Stimulated activated CD4-positive, alpha-beta T cell treated with anti-CD3 and anti-CD28 coated beads, Interleukin-4, amount 100 ng/mL, for 48 hours (primary cell): ENCODE measurements at regions not wholly inside any gene's neighbourhood (a gene's known extent, or its start where the extent isn't known, plus 50 kb on each side); places are given as distances from the start of the nearest gene placed in this dataset.

Experiments used
- DNase-seq, 2 donors: peaks; one replicate each; pipeline ENCODE4 v3.0.0-alpha.2; 2020; ENCODE audit warnings: low read depth in 2 of 2

DNA sequence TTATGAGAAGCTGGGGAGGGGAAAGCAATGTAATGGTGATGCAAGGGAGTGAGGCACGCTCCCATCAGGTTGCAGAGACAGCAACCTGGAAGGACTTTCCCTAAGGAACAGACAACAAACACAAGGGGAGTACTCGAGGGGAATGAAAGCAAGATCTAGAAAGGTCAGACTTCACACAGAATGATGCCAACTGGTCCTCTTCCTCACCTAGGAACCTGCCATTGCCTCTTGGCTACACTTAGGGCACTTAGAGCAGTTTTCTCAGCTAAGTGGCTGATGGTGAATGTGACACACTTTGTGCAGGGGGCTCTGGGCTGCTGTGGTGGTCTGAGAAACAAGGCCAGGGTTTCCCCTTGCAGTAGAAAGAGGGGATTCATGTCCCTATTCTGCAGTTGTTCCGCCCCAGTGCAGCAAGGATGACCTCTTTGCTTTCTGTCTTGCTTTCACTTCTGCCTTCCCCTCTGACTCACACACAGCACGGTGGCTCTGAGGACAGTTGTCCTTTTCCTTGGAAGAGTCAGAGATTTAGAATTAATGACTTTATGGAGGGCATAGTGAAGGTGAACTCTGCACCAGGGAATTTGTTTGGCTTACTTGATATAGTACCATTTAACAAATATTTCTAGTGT, 394.0 kb upstream of the KLF4 start:
- no peak for DNase-seq

DNA sequence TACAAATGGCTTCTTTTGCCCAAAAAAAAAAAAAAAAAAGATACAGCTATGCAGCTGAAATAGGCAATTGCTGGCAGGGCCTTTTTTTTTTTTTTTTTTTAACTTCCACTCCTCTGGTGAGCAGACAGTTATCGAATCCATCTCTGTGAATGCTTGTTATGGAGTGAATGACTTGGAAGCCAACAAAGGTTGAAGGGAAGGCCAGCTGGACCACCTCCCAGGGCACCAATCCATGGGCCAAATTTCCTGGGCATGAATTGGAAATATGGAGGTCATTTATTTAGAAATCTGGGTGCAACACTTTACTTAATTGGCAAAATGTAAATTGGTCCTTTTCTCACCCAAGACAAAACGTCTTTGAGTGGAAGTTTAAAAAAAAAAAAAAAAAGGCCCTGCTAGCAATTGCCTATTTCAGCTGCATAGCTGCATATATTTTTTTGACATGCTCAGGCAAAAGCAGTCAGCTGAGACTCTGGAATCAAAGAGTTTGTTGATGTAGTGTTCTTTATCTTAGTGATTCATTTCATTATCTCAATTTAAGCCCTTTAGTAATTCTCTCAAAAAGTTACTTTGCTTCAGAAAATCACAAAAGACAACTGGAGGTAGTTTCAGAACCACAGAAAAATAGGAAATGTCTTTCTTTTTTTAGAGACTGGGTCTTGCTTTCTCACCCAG, 392.2 kb upstream of the KLF4 start:
- DNase-seq: no peak

GRCh38 chr9:107878462-107878861, 388.9 kb upstream of the KLF4 start:
- DNase-seq: no peak

DNA sequence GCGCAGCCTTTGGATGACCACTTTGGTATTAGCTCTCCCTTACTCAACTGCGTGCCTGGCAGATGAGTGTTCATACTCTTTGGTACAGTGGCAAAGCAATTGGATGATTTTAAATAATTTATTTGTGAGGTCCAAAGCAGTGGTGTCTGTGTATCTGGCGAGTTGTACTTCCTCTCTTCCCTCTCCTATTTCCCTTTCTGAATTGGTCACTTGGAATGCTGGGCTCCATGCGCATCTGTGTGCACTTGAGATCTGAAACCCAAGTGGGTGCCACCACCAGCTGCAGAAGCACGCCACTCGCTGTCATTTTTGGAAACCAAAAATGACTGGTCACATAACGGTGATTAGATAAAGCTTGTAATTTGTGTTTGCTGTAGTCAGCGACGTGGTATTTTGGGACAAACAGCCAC, 386.0 kb upstream of the KLF4 start:
- DNase-seq: no peak

DNA sequence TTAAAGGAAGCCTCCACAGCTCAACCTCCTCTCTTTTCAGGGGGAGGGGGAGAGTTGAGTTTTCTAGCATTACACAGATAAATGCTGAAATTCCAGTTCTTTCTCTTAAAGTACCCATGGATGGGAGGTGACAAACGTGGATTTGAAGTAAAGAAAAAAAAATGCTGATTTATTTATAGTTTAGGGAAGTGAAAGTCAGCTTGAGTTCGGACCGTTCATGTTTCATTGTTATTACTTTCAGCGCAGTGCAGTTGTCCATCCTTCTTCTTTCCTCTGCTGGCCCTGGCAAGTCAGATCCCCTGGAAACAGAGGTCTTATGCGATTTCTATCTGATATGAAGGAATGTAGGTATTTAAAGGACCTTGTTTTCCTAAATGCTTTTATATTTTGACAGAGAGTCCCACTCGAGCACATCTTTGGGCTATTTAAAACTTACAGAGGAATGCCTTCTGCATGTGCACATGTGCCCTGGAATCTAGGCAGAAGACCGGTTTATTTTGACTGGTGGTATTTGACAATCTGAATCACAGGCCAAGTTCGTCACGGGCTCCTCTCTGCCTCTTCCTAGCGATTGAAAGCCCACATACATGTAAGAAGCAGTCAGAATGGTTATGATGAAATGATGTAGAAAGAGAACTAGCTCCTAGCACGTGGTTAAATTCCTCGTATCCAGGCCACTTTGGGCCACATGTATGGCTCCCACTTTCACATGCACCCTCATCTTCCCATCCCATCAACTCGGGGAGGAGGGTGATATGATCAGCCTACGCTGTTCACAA, 385.2 kb upstream of the KLF4 start:
- no peak for DNase-seq

DNA sequence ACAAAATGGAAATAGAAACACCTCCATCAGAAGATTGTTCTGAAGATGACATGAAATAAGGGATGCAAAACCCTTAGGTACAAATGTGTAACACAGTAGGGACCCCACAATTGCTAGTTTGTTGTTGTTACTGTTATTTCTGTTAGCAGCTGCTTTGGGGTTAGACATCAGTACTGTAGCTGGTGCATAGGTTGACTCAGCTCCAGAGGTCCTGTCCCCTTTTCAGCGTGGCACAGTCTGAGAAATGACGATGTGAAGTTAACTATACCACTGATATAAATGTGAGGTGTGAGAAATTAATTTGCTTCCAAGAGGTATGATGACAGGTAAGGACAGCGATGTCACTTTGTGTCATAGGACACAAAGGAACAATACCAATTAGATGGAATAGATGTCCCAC, 384.6 kb upstream of the KLF4 start:
- no peak for DNase-seq

DNA sequence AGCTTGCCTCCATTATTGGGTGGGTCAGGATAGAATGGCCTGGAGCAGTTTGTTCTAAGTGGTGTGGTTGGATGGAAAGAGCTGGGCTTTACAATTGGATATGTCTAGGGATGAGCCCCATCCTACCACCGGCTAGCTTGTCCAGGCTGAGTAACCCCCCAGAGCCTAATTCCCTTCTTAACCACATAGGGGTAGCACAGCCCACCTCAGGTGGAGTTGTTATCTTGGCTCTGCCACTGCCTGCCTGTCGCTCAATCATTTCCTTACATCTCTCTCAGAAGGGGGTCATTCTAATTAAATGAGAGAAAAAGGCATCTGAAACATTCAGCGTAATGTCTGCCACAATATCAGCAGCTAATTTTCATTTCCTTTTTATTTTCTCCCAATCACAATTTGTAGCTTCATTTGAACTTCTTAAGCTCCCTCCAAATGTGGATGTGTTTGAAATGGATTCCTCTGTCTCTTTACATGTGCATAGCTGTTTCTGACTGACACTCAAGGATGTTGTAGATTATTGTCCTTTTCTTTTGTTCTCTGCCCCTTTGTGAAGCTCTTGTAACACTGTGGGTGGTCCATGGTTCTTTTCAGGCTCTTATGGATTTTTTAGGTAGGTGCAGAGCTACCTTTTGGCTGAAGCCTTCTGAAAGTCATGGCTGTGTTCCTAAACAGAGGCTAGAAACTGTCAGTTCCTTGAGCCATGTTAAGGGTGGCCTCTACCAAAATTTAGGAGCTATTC, 383.1 kb upstream of the KLF4 start:
- no peak for DNase-seq

DNA sequence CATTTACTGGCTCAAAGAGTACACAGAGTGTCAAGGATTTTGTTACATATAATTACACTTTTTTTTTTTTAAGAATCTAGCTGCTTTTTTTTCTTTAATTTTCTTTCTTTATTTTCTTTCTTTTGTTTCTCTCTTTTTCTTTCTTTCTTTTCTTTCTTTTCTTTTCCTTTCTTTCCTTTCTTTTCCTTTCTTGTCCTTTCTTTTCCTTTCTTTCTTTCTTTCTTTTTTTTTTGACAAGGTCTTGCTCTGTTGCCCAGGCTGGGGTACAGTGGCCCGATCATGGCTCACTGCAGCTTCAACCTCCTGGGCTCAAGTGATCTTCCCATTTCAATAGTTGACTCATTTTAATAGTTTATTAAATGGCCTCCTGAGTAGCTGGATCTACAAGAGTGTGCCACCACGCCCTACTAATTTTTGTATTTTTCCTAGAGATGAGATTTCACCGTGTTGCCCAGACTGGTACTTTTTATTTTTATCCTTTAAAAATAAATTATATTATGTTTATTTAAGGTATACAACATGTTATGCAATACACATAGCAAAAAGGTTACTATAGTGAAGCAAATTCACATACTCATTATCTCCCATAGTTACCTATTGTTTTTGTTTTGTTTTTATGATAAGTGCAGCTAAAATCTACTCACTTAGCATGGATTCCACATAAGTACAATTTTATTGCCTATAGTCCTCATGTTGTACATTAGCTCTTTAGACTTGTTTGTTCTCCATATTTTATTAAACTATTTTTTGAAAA, 381.5 kb upstream of the KLF4 start:
- no peak for DNase-seq

DNA sequence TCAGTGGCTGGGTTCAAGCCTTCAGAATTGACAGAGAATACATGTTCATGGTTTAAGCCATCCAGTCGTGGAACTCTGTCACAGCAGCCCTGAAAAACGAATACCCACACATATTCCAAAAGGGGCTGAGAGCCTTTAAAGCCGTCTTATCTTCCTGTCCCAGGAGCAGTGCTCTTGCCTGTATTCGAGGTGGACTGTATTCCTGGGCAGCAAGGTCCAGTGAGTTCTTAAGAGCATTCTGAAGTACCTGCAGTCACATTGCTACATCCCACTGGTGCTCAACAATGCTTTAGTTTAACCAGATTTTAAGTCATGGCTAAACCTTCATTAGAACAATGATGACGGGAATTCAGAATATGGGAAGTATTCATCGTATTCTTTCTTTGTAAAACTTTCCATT, 380.7 kb upstream of the KLF4 start:
- no peak for DNase-seq

DNA sequence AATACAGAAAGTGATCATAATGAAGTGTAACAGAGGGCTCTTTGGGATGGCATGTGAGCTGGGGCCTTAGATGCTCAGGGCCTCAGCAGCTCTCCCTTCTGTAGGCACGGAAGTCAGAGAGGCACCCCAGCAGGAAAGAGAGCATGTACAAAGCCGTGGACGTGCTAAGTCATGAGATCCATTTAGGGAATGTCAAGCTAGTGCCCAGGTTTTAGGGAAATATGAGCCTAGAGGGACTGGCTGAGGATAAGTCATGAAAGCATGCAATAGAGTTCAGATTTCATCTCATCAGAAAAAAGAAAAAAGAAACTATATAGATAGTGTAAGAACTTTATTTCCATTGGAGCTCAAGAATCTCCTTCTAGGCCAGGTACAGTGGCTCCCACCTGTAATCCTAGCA, 379.5 kb upstream of the KLF4 start:
- DNase-seq: no peak

DNA sequence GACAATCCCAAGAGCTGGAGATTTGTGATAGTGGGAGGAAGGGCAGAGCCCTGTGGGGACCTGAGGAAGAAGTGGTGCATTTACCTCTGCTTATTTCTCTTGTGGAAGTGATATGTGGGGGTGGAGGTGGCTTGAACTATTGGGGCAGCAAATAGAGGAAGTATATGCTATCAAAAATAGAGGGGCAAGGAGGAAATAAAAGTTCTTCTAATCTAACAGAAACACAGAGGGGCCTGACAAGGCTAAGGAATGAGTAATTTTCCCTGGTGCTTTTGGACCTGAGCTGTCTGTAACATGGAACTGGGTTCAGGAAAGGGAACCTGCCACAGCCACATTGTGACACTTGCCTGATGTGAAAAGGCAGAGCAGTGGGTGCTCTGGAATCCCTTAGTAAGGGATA, 378.6 kb upstream of the KLF4 start:
- DNase-seq: no peak

- no peak for DNase-seq
These were observed 378.2 kb upstream of the KLF4 start for GRCh38 chr9:107867738-107868137.

- no peak for DNase-seq
These were observed 377.2 kb upstream of the KLF4 start for GRCh38 chr9:107866711-107867311.

- no peak for DNase-seq
These were observed 373.8 kb upstream of the KLF4 start for GRCh38 chr9:107863396-107863795.

DNA sequence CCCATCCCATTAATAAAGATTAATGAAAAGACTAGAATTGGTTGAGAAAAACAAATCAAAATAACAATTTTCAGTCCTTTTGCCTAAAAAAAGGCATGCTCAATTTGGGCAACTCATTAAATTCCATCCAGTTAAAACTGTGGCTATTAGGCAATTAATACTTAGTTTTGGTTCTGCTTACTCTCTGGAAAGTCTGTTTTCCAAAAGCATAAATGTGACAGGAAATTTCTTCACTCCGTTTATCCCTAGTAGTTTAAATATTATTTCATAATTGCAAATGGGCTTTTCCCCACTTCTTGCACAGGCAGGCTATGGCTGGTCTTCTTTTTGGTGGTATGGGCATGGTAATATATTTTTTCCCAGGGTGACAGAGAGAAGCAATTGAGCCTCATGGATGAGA, 373.3 kb upstream of the KLF4 start:
- no peak for DNase-seq

GRCh38 chr9:107862323-107862722, 372.8 kb upstream of the KLF4 start:
- DNase-seq: no peak

GRCh38 chr9:107861075-107861474, 371.5 kb upstream of the KLF4 start:
- DNase-seq: no peak

DNA sequence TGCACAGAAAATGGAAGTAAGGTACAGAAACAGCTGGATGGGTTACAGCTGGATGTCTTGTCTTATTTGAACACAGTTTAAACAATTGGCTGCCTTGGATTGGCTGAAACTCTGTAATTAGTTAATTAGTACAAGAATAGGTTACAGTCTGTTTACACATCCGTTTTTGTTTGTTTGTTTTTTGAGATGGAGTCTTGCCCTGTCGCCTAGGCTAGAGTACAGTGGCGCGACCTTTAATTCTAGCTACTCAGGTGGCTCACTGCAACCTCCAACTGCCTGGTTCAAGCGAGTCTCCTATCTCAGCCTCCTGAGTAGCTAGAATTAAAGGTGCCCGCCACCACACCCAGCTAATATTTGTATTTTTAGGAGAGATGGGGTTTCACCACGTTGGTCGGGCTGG, 368.7 kb upstream of the KLF4 start:
- DNase-seq: no peak

DNA sequence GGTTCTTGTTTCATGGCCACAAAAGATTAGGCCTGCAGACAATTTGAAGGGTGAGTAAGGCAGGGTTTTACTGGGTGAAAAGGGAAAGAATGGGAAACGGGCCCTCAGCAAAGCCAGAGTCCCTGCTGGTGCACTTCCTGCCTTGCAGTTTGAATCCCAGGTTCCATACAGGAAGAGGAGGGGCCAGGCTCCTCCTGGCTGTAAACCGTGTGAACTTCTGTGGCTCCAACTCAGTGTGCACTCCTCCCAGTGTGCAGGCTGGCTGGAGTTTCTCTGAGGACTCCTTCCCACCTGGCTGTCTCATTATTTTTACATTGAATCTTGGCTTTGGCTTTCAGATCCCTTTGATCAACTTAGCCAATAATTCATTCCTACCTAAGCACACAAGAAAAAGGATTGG, 367.1 kb upstream of the KLF4 start:
- no peak for DNase-seq

GRCh38 chr9:107855164-107855563, 365.6 kb upstream of the KLF4 start:
- no peak for DNase-seq

DNA sequence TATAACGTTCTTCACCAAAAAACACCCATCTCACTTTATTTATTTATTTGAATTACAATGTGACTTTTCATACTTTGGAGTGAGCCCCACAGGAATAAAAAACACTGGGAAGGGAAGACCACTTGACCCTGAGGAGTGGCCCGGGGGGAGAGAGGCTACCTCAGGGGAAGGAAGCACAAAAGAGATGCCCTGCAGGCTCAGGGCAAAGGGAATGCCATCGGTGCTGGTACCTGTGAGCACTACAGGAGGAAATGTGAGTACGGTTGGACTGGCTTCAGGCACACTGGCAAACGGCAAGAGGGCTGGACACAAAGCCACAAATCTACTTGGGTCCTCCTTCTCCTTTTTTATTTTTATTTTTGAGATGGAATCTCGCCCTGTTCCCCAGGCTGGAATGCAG, 363.9 kb upstream of the KLF4 start:
- DNase-seq: no peak
